Ascending aorta (tissue), 2 donors: ENCODE measurements at regions not wholly inside any gene's neighbourhood (a gene's known extent, or its start where the extent isn't known, plus 50 kb on each side); places are given as distances from the start of the nearest gene placed in this dataset.

Experiments
- DNase-seq, 2 donors: peaks; one replicate each; pipeline ENCODE4 v3.0.0-alpha.2; 2019; ENCODE audit warnings: low spot score in 2 of 2
- H3K27ac ChIP-seq, 2 donors: fragments of 200-600 bp; sonication (generic); one replicate each; pipeline ENCODE4 v1.5.1; 2016 to 2017; ENCODE audit warnings: mild to moderate bottlenecking in 1 of 2
- H3K27me3 ChIP-seq: fragments of 200-600 bp; sonication (generic); one replicate; pipeline ENCODE4 v1.5.1; 2017
- H3K36me3 ChIP-seq, 2 donors: fragments of 200-600 bp; sonication (generic); one replicate each; pipeline ENCODE4 v1.5.1; 2016
- H3K4me1 ChIP-seq, 2 donors: fragments of 200-600 bp; sonication (generic); one replicate each; pipeline ENCODE4 v1.5.1; 2016 to 2017; ENCODE audit warnings: mild to moderate bottlenecking in 1 of 2
- H3K4me3 ChIP-seq, 2 donors: fragments of 200-600 bp; sonication (generic); one replicate each; pipeline ENCODE4 v1.5.1; 2016 to 2017; ENCODE audit warnings: mild to moderate bottlenecking in 1 of 2
- H3K9me3 ChIP-seq, 2 donors: fragments of 200-600 bp; sonication (generic); one replicate each; pipeline ENCODE4 v1.5.1; 2016
- intact Hi-C: fragments of 100-400 bp; cut with DNase I; formaldehyde crosslinking; loops from one replicate; pipeline ENCODE4 v1.15.1; 2023
- TF ChIP-seq, protein P1 (sequence below), 3 experiments: fragments of 200-600 bp in 2 of 3; fragments of 450-650 bp in 1 of 3; sonication (generic) in 2 of 3; IDR thresholded peaks; one replicate each; pipeline ENCODE4 v1.5.1; 2016 to 2019; ENCODE audit warnings: antibody characterized with exemption in 3 of 3, mild to moderate bottlenecking in 1 of 3, moderate library complexity in 1 of 3

DNA sequence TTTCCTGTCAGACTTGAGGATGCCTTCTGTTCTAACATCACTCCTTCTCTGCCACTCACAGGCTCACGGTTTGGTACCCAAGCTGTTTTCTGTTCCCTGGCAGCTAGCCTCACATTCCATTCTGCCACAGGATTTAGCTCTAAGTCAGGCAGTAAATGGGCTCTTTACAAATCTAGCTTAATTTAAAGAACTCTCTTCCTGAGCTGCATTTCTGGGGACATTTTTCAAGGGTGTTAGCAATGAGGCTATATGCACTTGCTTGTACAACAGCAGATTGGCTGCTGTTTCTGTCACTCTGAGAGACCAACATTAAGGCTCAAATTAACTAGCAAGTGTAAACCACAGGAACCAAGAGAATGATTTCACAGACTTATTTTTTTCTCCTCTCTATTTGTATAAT is 337.8 kb upstream of the NOCT start:
- Histone ChIP-seq H3K4me3 (no peak overlapping the region), H3K36me3 (no peaks in the 10 kb centered on the region), H3K27me3 (no peaks in the 10 kb centered on the region), H3K27ac (no peak overlapping the region), H3K9me3 (no peaks in the 10 kb centered on the region), H3K4me1 (peaks cover 2 to 8% of the 10 kb centered on the region in 2 donors)
- no peak for DNase-seq
- intact Hi-C loops: no loop called here
- TF ChIP-seq, protein P1, sequence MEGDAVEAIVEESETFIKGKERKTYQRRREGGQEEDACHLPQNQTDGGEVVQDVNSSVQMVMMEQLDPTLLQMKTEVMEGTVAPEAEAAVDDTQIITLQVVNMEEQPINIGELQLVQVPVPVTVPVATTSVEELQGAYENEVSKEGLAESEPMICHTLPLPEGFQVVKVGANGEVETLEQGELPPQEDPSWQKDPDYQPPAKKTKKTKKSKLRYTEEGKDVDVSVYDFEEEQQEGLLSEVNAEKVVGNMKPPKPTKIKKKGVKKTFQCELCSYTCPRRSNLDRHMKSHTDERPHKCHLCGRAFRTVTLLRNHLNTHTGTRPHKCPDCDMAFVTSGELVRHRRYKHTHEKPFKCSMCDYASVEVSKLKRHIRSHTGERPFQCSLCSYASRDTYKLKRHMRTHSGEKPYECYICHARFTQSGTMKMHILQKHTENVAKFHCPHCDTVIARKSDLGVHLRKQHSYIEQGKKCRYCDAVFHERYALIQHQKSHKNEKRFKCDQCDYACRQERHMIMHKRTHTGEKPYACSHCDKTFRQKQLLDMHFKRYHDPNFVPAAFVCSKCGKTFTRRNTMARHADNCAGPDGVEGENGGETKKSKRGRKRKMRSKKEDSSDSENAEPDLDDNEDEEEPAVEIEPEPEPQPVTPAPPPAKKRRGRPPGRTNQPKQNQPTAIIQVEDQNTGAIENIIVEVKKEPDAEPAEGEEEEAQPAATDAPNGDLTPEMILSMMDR (IDR thresholded peaks at IDR 0.05): no peak

GRCh38 chr4:138677212-138677611 is 338.4 kb upstream of the NOCT start:
- no peaks in the 10 kb centered on the region for H3K36me3 ChIP-seq
- TF ChIP-seq, protein P1 (IDR thresholded peaks at IDR 0.05): no peak
- no peak overlapping the region for H3K4me3 ChIP-seq
- H3K27ac ChIP-seq: no peak overlapping the region
- intact Hi-C loops: no loop called here
- no peaks in the 10 kb centered on the region for H3K27me3 ChIP-seq
- no peaks in the 10 kb centered on the region for H3K9me3 ChIP-seq
- peaks cover 2 to 8% of the 10 kb centered on the region in 2 donors for H3K4me1 ChIP-seq
- no peak for DNase-seq

GRCh38 chr4:138675685-138676084 is 339.9 kb upstream of the NOCT start:
- intact Hi-C loops: no loop called here

DNA sequence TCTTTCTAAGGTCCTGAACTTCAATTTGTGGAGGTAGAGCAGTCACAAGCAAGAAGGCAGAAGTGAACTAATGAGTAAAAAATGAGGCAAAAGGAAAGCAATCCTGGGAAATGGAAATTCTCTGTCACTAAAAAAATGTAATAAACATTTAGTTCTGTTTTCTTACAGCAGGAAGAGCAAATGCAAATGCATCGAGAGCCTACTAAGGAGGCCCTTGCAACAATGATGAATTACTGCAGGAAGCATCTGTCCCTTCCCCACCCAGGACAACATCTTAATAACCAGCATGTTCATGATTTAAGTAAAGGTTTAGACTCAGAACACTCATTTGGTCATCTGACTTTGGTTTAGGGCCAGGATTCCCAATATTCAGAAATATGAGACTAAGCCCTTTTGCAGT is 341.4 kb upstream of the NOCT start:
- Histone ChIP-seq H3K9me3 (no peaks in the 10 kb centered on the region), H3K36me3 (no peaks in the 10 kb centered on the region), H3K4me3 (no peak overlapping the region), H3K27me3 (no peaks in the 10 kb centered on the region), H3K27ac (no peak overlapping the region), H3K4me1 (peaks cover 0 to 12% of the 10 kb centered on the region in 2 donors)
- intact Hi-C loops: no loop called here
- TF ChIP-seq, protein P1 (IDR thresholded peaks at IDR 0.05): no peak
- no peak for DNase-seq

More at GRCh38 chr4:138675685-138676084, 339.9 kb upstream of the NOCT start:
- DNase-seq: no peak
- no peak overlapping the region for H3K4me3 ChIP-seq
- no peaks in the 10 kb centered on the region for H3K9me3 ChIP-seq
- no peak overlapping the region for H3K27ac ChIP-seq
- TF ChIP-seq, protein P1 (IDR thresholded peaks at IDR 0.05): no peak
- peaks cover 0 to 12% of the 10 kb centered on the region in 2 donors for H3K4me1 ChIP-seq
- H3K36me3 ChIP-seq: no peaks in the 10 kb centered on the region
- no peaks in the 10 kb centered on the region for H3K27me3 ChIP-seq

- no peak overlapping the region for H3K27ac ChIP-seq
- peaks cover 0 to 11% of the 10 kb centered on the region in 2 donors for H3K4me1 ChIP-seq
- no peaks in the 10 kb centered on the region for H3K27me3 ChIP-seq
- TF ChIP-seq, protein P1 (IDR thresholded peaks at IDR 0.05): no peak
- no peak overlapping the region for H3K4me3 ChIP-seq
- intact Hi-C loops: no loop called here
- no peaks in the 10 kb centered on the region for H3K36me3 ChIP-seq
- H3K9me3 ChIP-seq: no peaks in the 10 kb centered on the region
- DNase-seq: no peak
Measured at GRCh38 chr4:138673053-138673452, 342.5 kb upstream of the NOCT start.

DNA sequence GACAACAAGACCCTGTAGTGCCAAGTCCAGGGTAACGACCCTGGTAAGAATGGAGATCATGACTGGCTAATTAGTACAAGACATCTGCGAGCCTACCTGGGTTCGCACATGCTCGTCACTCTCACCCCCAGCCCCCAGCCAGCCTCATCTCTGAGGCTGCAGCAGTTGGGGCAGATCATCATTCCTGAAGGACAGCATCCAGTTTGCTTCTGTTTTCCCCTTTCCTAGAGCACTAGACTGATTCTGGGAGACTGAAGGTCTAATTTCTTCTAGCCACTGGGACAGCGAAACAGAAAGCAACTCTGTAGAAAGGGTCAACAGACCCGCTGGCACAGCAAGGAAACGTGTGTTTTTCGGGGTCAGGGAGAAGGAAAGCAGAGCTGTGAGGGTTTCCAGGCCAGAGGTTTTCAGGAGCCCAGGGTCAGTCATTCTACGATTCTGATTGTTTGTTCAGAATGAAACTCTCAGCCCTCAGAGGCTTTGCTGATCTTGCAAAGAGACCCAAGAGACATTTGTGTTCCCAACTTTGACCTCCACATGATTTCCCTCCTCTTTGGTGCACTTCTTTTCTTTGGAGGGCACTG is 343.1 kb upstream of the NOCT start:
- Histone ChIP-seq H3K36me3 (no peaks in the 10 kb centered on the region), H3K9me3 (no peaks in the 10 kb centered on the region), H3K27me3 (no peaks in the 10 kb centered on the region), H3K27ac (no peak overlapping the region), H3K4me3 (no peak overlapping the region), H3K4me1 (peaks cover 0 to 9% of the 10 kb centered on the region in 2 donors)
- TF ChIP-seq, protein P1 (IDR thresholded peaks at IDR 0.05): no peak
- intact Hi-C loops: no loop called here
- no peak for DNase-seq
